HuH-7 (cell line): ENCODE measurements at regions not wholly inside any gene's neighbourhood (a gene's known extent, or its start where the extent isn't known, plus 50 kb on each side); places are given as distances from the start of the nearest gene placed in this dataset.
"Not testable (repeated sequence)": the region's sequence is repeated elsewhere in the genome, so short reads cannot be mapped to it uniquely, and the experiment has no call there.

ENCODE experiments used
- DNase-seq: peaks from one replicate; pipeline ENCODE4 v3.0.0; 2011; ENCODE audit warnings: low spot score

DNA sequence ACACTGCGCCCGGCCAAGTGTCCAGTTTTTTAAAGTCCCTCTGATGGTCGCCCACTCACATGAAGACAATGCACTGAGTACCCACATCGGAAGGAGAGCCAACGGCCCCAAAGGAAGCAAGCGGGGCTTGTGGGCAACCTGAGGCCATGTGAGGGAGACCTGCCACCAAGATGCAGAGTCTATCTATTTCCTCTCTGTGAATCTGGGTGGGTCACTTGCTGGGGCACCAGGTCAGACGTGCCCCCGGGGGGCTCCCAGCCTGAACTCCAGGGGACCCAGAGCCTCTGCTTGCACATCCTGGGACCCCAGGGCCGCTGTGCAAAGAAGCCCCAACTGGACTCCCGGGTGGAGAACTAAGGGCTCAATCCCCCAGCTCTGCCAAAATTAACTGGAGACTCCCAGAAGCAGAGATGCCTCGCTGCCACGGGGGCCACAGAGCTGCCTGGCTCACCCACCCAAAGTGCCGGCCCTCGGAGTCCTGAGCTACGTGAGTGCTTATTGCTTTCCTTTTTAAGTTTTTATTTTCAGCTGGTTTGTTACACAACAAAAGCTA is 106.4 kb downstream of the BRD1 start:
- no peak for DNase-seq

GRCh38 chr22:49720279-49720959 is 107.3 kb downstream of the BRD1 start:
- DNase-seq: no peak

DNA sequence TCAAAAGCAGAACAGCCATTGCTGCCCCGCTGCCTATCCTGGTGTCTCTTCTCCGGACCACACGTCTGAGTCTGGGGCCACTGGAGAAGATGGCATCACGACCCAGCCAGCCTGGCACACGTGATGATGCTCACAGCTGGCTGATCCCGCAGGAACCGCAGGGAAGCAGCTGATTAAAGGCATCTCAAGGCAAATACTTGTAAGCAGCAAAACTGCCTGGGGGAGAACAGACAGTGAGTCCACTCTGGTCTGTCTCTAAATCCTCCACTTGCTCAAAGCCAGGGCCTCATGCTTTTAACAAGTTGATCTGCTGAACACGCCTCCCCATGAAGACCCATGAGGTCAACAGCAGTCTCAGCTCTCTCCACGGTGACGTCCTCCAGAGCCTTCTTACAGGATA is 108.6 kb downstream of the BRD1 start:
- DNase-seq: no peak

DNA sequence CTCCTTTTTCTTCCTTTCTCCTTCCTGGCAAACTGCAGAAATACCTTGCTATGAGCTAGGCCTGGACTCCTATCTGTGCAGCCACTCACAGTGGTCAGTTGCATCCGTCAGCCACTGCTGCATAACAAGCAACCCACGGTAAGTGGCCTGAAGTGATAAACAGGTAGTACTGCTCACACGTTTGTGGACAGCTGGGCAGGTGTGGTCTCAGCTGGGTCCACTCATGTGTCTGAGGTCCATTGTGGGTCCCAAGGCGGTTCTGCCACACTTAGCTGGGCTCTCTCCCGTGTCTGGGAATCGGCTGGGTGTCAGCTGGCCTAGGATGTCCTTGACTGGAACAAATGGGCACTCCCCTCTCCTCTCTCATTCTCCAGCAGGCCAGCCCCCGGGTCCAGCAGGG is 109.3 kb downstream of the BRD1 start:
- DNase-seq: no peak

DNA sequence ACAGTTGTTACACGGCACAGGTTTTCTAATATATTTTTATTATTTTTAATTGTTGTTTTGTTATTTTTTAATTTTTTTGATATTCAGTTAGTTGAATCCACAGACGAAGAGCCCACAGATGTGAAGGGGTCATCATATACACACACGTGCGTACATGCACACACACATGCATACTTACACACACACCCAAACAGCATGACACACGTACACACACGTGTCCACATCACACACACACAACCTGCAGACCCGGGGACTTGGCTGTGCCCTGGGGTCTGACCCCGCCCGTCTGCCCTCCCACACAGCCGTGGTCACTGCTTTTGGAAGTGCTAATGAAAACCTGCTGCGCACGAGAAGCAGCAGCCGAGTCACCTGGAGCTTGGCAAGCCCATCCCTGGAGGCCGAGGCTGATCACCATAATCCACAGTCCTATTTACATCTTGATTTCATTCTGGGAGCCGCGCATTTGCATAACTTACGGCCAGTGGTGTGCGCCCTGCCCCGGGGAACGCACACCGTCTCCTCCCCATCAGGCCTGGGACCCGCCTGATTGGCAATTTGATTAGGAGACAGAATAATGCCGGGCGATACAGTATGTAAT is 110.3 kb downstream of the BRD1 start:
- no peak for DNase-seq

DNA sequence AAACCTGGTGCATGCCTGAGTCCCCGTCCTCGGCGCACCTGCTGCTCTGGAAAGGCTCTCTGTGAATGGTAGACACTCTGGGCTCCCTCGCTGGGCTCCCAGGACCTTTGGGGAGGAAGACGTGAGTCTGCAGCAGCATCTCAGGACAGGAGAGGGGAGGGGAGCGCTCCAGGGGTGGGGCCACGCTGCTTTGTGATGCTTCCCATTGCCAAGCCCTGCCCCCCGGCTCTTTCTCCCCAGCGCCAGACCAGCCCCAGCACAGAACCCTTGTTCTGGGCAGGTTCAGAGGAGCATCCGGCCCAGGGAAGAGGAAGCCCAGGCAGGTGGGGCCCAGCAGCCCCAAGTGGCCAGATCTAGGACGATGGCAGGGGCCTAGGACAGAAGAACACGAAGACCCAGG is 111.2 kb downstream of the BRD1 start:
- no peak for DNase-seq

DNA sequence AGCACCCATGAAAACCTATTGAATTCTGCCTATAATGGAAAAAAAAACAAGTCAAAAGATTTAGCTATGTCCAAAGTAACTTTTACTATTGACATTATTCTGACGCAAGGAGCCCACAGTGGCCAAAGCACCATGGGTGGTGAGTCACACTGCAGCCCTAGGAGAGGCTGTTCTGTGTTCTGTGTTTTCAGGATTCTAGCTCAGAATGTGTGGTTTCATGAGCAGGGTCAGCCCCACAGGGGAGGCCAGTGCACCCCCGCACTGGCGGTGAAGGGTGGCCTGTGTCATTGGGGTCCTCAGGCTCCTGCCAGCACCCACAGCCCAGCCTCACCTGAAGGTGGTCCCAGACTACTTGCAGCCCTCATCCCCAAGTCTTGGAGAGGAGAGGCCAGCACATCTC is 112.2 kb downstream of the BRD1 start:
- no peak for DNase-seq

- no peak for DNase-seq
Observed at GRCh38 chr22:49713003-49713402, 114.7 kb downstream of the BRD1 start.

- DNase-seq: peak; percentile 54
Observed at GRCh38 chr22:49712195-49712791, 115.4 kb downstream of the BRD1 start.

DNA sequence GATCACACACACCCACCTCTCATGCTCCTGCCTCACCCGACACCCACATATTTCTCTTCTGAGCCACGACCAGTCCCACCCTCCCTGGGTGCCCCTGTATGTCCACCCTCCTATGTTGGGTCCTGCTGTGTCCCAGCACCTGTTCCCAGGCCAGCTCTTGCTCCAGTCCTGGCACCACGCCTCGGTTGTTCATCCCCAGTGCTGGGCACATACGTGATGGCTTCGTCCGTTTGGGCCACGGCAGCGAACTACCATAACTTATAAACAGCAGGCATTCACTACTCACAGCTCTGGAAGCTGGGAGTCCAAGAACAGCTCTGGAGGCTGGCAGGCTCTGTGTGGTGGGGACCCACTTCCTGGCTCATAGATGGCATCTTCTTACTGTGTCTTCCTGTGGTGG is 116.9 kb downstream of the BRD1 start:
- DNase-seq: no peak

DNA sequence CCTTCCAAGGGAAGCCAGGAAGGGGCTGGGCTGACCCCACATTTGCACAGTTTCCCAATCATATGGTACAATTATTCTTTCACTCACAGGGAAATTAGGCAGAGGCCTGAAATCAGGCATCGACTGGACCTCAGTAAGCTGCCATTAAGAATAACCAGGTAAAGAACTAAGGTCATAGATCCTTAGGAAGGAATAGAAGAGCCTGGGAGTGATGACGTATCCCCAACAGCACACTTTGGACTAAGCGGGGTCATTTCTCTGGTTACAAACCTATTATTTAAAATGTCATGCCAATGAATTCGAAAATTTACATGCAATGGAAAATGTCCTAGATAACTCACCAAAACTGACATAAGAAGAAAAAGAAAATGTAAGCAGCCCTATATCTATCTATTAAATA is 118.2 kb downstream of the BRD1 start:
- DNase-seq: no peak

DNA sequence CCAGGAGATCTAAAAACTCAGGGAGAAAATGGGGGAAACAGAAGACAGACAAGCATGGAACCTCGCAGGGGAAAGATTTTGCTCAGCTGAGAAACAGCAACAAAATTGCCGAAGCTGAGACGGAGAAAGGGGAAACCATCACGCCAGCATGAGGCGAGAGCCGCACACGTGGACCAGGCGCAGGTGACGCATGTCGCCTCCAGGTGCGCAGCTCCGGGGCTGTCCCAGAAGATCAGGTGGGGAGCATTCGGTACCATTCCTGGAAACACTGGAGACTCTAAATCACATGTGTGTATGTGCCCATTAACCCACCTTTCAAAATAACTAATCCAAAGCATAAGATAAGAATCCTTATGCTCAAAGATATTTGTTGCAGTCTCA is 121.7 kb downstream of the BRD1 start:
- no peak for DNase-seq

DNA sequence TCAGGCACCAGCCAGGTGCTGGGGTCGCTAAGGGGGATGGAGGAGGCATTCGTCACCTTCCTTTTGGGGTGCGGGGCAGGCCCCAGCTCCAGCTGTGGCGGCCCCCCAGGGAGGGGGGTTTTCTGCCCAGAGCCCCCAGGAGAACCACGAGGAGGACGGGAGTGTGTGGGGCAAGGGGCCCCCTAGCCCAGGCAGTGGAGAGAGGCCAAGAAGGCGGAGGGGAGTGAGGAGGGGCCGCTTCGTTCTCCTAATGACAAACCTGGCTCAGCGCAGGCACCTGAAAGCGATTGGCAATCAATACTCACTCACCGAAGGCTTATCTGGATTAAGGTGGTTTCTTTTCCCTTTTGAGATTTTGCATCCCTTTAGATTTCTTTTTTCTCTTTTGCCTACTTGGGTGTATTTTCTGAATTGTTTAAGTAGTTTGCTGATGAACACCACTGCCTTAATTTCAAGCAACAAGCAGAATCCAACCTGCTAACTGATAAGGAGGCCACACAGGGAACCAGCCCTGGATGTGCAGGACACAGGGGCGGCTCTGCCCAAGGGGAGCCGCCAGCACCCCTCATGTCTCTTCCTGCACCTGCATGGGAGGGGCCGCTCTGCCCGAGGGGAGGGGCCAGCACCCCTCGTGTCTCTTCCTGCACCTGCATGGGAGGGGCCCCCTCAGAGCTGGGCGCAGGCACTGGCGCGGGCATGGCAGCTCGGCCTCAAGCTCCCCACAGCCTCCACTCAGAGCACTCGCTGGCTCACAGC is 122.3 kb downstream of the BRD1 start:
- no peak for DNase-seq

DNA sequence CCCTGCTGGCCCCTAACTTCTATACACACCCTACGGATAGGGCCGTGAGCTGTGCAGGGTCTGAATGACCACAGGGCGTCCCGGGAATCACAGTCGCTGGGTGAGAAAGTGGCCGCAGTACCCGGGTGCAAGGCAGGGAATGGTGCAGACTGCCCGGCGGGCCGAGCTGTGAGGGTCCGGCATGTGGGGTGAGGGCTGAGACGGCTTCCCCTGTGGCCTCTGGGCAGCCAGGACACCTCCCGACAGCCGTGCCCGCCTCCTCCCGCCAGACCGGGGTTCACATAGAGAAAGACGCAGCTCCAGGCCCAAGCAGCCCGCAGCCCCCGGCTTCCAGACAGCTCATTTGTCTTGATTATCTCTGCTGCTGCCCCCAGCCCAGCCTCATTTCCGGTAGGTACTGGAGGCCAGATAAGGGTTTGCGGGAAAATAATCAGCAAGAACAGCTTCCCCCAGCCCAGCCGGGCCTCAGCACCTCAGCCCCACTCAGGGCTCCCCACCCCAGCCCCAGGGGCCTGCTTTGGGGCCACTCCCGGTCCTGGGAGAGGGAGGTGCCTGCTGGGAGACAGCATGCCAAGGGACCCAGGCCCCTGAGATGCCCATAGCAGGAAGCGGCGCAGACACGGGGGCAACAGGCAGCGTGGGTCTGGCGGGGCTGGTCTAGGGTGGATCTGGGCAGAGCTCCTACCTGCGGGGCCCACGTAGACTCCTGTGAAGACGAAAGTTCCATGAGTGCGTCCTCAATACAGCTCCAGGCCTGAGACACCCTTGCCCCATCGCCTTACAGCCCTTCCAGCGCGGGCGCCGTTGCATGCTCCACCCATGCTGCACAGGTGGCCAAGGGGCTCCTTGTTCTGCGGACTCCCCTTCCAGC is 123.1 kb downstream of the BRD1 start:
- no peak for DNase-seq

DNA sequence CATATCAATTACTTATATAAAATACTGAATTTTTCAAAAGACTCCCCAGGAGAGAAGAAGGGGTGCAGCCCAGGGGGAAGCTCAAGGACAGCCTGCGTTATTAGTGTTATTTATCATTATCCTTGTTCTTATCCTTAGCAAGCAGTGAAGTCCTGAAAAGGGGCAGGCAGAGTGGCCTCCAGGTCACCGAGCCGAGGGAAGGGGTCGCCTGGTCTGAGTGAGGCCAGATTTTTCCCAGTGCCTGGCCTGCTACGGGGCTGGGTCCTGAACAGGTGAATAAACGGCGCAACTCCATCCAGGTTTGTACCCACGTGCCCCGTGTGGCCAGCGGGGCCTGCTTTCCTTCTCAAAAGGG is 123.7 kb downstream of the BRD1 start:
- no peak for DNase-seq

- no peak for DNase-seq
Observed at GRCh38 chr22:49703505-49703904, 124.2 kb downstream of the BRD1 start.

DNA sequence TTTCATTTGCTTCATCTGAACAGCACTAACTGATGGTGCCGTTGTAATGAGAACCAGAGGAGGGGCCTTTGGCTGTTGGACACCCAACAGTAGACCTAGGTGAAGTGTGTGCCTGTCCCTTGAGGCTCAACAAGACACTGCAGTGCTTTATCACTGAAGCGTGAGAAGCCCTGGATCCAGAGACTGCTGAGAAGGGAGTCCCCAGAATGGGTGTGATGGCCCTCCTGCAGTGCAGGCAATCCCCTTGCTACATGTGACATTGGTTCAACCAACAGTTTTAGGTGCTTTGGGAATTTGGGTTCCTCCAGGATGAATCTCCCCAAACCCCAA is 125.6 kb downstream of the BRD1 start:
- DNase-seq: no peak

GRCh38 chr22:49701380-49702067 is 126.1 kb downstream of the BRD1 start:
- DNase-seq: no peak

- no peak for DNase-seq
Observed at GRCh38 chr22:49699928-49700498, 127.7 kb downstream of the BRD1 start.

DNA sequence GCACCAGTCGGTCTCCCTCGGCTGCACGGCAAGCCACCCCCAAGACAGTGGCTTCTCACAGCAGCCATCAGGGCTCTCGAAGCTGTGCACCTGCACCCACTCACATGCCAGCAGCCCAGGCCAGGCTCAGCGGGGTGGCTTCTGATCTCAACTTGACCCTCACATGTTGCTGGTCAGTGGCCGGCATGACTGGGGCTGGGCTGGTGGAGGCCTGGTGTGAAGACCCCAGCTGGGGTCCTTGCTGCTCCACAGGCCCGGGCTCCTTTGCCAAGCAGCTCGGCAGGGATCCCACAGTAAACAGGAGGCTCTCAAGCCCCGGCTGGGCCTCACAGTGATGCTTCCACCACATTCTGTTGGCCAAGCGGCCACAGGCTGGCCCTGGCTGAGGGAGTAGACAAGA is 128.2 kb downstream of the BRD1 start:
- no peak for DNase-seq

- DNase-seq: not testable (repeated sequence)
Observed at GRCh38 chr22:49698616-49699015, 129.1 kb downstream of the BRD1 start.
